NCI-H1694 treated with DMSO at 0.1 percent for 48 hours (cell line): ENCODE measurements at regions not wholly inside any gene's neighbourhood (a gene's known extent, or its start where the extent isn't known, plus 50 kb on each side); places are given as distances from the start of the nearest gene placed in this dataset.
"Not testable (repeated sequence)": the region's sequence is repeated elsewhere in the genome, so short reads cannot be mapped to it uniquely, and the experiment has no call there.

Experiments
- DNase-seq: peaks from one replicate; lab custom pipeline; 2025; lab: John Stamatoyannopoulos, UW

GRCh38 chr7:92915348-92915747, 79.0 kb upstream of the CDK6 start:
- no peak for DNase-seq

GRCh38 chr7:92914645-92915044, 78.3 kb upstream of the CDK6 start:
- DNase-seq, result no peak

GRCh38 chr7:92913849-92914248, 77.5 kb upstream of the CDK6 start:
- no peak for DNase-seq

GRCh38 chr7:92910976-92911375, 74.6 kb upstream of the CDK6 start:
- no peak for DNase-seq

GRCh38 chr7:92909686-92910475, 73.5 kb upstream of the CDK6 start:
- DNase-seq, result no peak

GRCh38 chr7:92904244-92905131, 68.1 kb upstream of the CDK6 start:
- no peak for DNase-seq

- DNase-seq, result no peak
Observed at GRCh38 chr7:92898798-92899197, 62.4 kb upstream of the CDK6 start.

GRCh38 chr7:92894857-92895256, 58.5 kb upstream of the CDK6 start:
- DNase-seq, result not testable (repeated sequence)

- no peak for DNase-seq
Observed at GRCh38 chr7:92889081-92889480, 52.7 kb upstream of the CDK6 start.
